ENCODE measurements at regions not wholly inside any gene's neighbourhood (a gene's known extent, or its start where the extent isn't known, plus 50 kb on each side); places are given as distances from the start of the nearest gene placed in this dataset.

GRCh38 chr3:59245859-59246501 lies 196.2 kb upstream of the CFAP20DC start:
- no peak for TF ChIP-seq CTCF (IDR thresholded peaks at IDR 0.05)
- TF ChIP-seq POLR2A (IDR thresholded peaks at IDR 0.05), result no peak

All from heart left ventricle (tissue), 13 donors.